H1 (cell line): ENCODE measurements at regions not wholly inside any gene's neighbourhood (a gene's known extent, or its start where the extent isn't known, plus 50 kb on each side); places are given as distances from the start of the nearest gene placed in this dataset.

ENCODE experiments used
- CBX5 ChIP-seq: fragments of 300-800, 300-1000 bp; sonication (generic); IDR thresholded peaks from 2 replicates; pipeline ENCODE4 v1.7.1; 2016; ENCODE audit warnings: antibody characterized with exemption, low read length, low read depth
- NANOG ChIP-seq: IDR thresholded peaks from 2 replicates; pipeline ENCODE4 v1.6.1; 2011; ENCODE audit warnings: low read length, low read depth, mild to moderate bottlenecking, inconsistent platforms; ENCODE audit not compliant: insufficient read depth, poor library complexity, severe bottlenecking
- TBP ChIP-seq: IDR thresholded peaks from 2 replicates; pipeline ENCODE4 v1.6.1; 2011; ENCODE audit warnings: low read depth, low read length, improper control_type of control experiment
- YY1 ChIP-seq: IDR thresholded peaks from 2 replicates; pipeline ENCODE4 v1.6.1; 2011; ENCODE audit warnings: low read depth, mild to moderate bottlenecking, low read length
- ZNF274 ChIP-seq: IDR thresholded peaks from 2 replicates; pipeline ENCODE4 v1.7.0; 2012; ENCODE audit warnings: low read length, borderline replicate concordance; ENCODE audit errors: extremely low read depth

GRCh38 chr15:81595752-81596151 lies 221.7 kb upstream of the TMC3 start (continued):
- no peak for TF ChIP-seq TBP
- TF ChIP-seq CBX5: no peak
- TF ChIP-seq ZNF274: no peak
- TF ChIP-seq YY1: no peak
- TF ChIP-seq NANOG: no peak
